SK-N-MC (cell line): ENCODE measurements at regions not wholly inside any gene's neighbourhood (a gene's known extent, or its start where the extent isn't known, plus 50 kb on each side); places are given as distances from the start of the nearest gene placed in this dataset.

Experiments
- EZH2 ChIP-seq: fragments of 200-600 bp; sonication (generic); IDR thresholded peaks from one replicate; pipeline ENCODE4 v1.6.1; 2017; ENCODE audit warnings: antibody characterized with exemption
- POLR2AphosphoS5 ChIP-seq: IDR thresholded peaks from 2 replicates; pipeline ENCODE4 v1.6.1; 2012; ENCODE audit warnings: mild to moderate bottlenecking, low read depth, low read length, borderline replicate concordance

DNA sequence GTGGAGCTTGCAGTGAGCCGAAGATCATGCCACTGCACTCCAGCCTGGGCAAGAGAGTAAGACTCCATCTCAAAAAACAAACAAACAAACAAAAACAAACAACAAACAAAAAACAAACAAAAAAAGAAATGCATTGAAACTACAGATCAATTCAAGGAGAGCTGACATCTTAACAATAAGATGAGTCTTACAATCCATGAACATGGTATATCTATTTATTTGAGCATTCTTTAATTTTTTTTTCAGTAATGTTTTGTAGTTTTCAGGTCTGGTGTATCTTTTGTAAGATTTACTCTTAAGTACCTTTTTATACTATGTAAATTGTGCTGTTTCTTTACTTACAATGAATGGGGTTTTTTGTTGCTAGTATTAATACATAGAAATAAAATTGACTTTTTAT lies 140.1 kb upstream of the DAPK1 start:
- TF ChIP-seq EZH2 (no peak), POLR2AphosphoS5 (no peak)
